Progenitor cell of endocrine pancreas (in vitro differentiated cells): ENCODE measurements at regions not wholly inside any gene's neighbourhood (a gene's known extent, or its start where the extent isn't known, plus 50 kb on each side); places are given as distances from the start of the nearest gene placed in this dataset.

ENCODE experiments used
- DNase-seq: peaks from one replicate; pipeline ENCODE4 v3.0.0; 2021; ENCODE audit warnings: low spot score; ENCODE audit not compliant: unreplicated experiment
- H3K27ac Mint-ChIP-seq: 2 replicates; pipeline ENCODE4 v1.8.0; 2021; ENCODE audit warnings: mild to moderate bottlenecking, moderate library complexity, mixed read lengths
- H3K27me3 Mint-ChIP-seq: 2 replicates; pipeline ENCODE4 v1.8.0; 2021; ENCODE audit warnings: mixed read lengths
- H3K36me3 Mint-ChIP-seq: 2 replicates; pipeline ENCODE4 v1.8.0; 2022; ENCODE audit warnings: mixed read lengths; ENCODE audit not compliant: insufficient read depth
- H3K4me1 Mint-ChIP-seq: 2 replicates; pipeline ENCODE4 v1.8.0; 2021; ENCODE audit warnings: low read depth, mixed read lengths
- H3K4me3 Mint-ChIP-seq: 2 replicates; pipeline ENCODE4 v1.8.0; 2021; ENCODE audit warnings: low read depth, mild to moderate bottlenecking, moderate library complexity, mixed read lengths
- H3K9me3 Mint-ChIP-seq: 2 replicates; pipeline ENCODE4 v1.8.0; 2021; ENCODE audit warnings: low read depth, mixed read lengths
- TF ChIP-seq, protein P1 (sequence below): fragments of 200-600 bp; sonication (generic); IDR thresholded peaks from one replicate; pipeline ENCODE4 v1.5.0; 2021; ENCODE audit warnings: antibody characterized with exemption, mild to moderate bottlenecking; ENCODE audit not compliant: unreplicated experiment

- H3K36me3 Mint-ChIP-seq: no peaks in the 10 kb centered on the region
- no peaks in the 10 kb centered on the region for H3K9me3 Mint-ChIP-seq
- H3K4me1 Mint-ChIP-seq: peaks cover 11% of the 10 kb centered on the region
- DNase-seq: no peak
- no peak overlapping the region for H3K4me3 Mint-ChIP-seq
- no peak overlapping the region for H3K27ac Mint-ChIP-seq
- H3K27me3 Mint-ChIP-seq: peaks cover 19% of the 10 kb centered on the region
- TF ChIP-seq, protein P1, sequence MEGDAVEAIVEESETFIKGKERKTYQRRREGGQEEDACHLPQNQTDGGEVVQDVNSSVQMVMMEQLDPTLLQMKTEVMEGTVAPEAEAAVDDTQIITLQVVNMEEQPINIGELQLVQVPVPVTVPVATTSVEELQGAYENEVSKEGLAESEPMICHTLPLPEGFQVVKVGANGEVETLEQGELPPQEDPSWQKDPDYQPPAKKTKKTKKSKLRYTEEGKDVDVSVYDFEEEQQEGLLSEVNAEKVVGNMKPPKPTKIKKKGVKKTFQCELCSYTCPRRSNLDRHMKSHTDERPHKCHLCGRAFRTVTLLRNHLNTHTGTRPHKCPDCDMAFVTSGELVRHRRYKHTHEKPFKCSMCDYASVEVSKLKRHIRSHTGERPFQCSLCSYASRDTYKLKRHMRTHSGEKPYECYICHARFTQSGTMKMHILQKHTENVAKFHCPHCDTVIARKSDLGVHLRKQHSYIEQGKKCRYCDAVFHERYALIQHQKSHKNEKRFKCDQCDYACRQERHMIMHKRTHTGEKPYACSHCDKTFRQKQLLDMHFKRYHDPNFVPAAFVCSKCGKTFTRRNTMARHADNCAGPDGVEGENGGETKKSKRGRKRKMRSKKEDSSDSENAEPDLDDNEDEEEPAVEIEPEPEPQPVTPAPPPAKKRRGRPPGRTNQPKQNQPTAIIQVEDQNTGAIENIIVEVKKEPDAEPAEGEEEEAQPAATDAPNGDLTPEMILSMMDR: no peak
These were observed 92.8 kb upstream of the IFNGR1 start for GRCh38 chr6:137311940-137312339.

GRCh38 chr6:137309078-137309762 lies 90.0 kb upstream of the IFNGR1 start:
- TF ChIP-seq, protein P1: no peak
- Mint-ChIP-seq H3K27me3 (peaks cover 24% of the 10 kb centered on the region), H3K9me3 (peaks cover 3% of the 10 kb centered on the region), H3K36me3 (no peaks in the 10 kb centered on the region), H3K4me1 (peaks cover 7% of the 10 kb centered on the region), H3K27ac (no peak overlapping the region), H3K4me3 (no peak overlapping the region)
- no peak for DNase-seq

DNA sequence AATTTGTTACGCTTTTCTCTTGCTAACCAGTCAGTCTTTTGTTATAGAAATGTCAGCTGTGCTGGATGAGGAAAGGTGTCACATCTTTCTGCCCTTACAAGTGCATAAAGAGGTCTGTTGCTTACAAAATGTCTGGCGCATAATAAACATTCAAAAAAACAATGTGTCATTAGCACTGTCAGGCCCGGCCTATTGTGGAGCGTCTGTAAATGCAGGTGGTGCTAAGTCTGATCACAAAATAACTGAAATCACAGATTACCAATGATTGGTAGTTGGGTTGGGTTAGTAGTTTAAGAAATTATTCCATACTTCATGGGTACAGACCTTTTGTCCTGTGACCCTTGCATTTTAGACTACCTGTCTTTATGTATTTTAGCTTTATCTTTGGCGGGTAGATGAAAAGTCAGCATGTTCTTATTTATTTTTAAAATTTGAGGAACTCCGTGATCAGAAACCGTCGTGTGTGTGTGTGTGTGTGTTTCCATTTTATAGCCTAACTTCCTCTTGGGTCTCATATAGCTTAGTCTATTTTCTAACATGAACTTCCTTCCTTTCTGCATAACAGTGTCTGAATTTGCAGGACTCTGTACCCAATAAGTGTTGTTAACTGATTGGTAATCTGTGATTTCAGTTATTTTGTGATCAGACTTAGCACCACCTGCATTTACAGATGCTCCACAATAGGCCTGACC lies 88.1 kb upstream of the IFNGR1 start:
- Mint-ChIP-seq H3K27me3 (peaks cover 22% of the 10 kb centered on the region), H3K4me1 (peaks cover 12% of the 10 kb centered on the region), H3K27ac (no peak overlapping the region), H3K36me3 (no peaks in the 10 kb centered on the region), H3K4me3 (no peak overlapping the region), H3K9me3 (peaks cover 7% of the 10 kb centered on the region)
- TF ChIP-seq, protein P1: no peak
- no peak for DNase-seq

- no peak for DNase-seq
- H3K9me3 Mint-ChIP-seq: peaks cover 7% of the 10 kb centered on the region
- TF ChIP-seq, protein P1: no peak
- no peak overlapping the region for H3K27ac Mint-ChIP-seq
- H3K4me3 Mint-ChIP-seq: no peak overlapping the region
- peaks cover 12% of the 10 kb centered on the region for H3K4me1 Mint-ChIP-seq
- peaks cover 17% of the 10 kb centered on the region for H3K27me3 Mint-ChIP-seq
- no peaks in the 10 kb centered on the region for H3K36me3 Mint-ChIP-seq
These were observed 86.5 kb upstream of the IFNGR1 start for GRCh38 chr6:137305691-137306090.

- Mint-ChIP-seq H3K9me3 (peaks cover 7% of the 10 kb centered on the region), H3K4me3 (no peak overlapping the region), H3K4me1 (peaks cover 6% of the 10 kb centered on the region), H3K36me3 (no peaks in the 10 kb centered on the region), H3K27me3 (peaks cover 29% of the 10 kb centered on the region), H3K27ac (no peak overlapping the region)
- DNase-seq: no peak
- TF ChIP-seq, protein P1: no peak
These were observed 85.0 kb upstream of the IFNGR1 start for GRCh38 chr6:137304020-137304780.
